GM13977 (cell line): ENCODE measurements at regions not wholly inside any gene's neighbourhood (a gene's known extent, or its start where the extent isn't known, plus 50 kb on each side); places are given as distances from the start of the nearest gene placed in this dataset.

Experiments used
- DNase-seq: peaks from one replicate; pipeline ENCODE4 v3.0.0; 2012; ENCODE audit warnings: low spot score
- CTCF ChIP-seq: IDR thresholded peaks from 2 replicates; pipeline ENCODE4 v1.5.1; 2012; ENCODE audit warnings: mild to moderate bottlenecking, control low read depth; ENCODE audit not compliant: insufficient read depth; ENCODE audit errors: extremely low read depth, missing control alignments
- in situ Hi-C: fragments of 300-500 bp; cut with MboI; formaldehyde crosslinking; loops from one replicate; pipeline ENCODE4 v1.12.0; 2022; ENCODE audit warnings: low sequenced_read_pairs, low pct_unique_long_range_greater_than_20kb, mixed read lengths, inconsistent platforms; ENCODE audit not compliant: unreplicated experiment

DNA sequence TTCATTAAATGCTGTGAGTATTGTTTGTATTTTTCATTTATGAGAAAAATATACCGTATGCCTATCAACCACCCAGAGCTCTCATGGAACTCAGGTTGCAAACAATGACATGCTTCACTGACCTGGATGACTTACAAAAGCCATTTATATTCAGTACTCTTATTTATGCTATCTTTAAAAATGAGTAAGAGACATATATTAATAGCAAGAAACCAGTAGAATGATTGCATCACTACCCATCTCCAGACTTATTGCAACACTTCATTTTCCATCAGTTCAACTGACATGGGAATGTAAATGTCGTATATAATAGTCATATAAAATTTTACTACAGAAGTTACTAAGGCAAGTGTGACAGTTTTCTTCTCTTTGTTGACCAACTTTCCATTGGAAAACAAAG is 69.1 kb downstream of the OTP start:
- TF ChIP-seq CTCF: no peak
- no peak for DNase-seq
- in situ Hi-C loops: no loop called here

DNA sequence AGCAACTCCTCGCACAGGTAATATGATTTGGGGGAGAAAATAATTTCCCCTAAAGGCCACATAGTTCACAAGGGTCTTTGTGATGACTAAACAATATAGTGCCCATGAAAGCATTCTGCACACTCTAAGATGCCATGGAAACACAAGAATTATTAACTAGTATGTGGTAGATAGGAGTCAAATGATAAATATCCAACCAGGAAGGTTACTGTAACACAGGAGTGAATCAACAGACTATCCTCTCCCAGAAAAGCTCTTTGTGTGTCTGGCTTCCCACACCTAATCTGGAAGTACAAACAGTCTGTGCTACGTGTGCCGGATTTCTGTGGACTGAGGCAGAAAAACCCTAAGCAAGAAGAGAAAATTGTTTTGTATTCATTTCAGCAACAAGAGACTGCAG is 70.0 kb downstream of the OTP start:
- no peak for DNase-seq
- no peak for TF ChIP-seq CTCF
- in situ Hi-C loops: no loop called here

DNA sequence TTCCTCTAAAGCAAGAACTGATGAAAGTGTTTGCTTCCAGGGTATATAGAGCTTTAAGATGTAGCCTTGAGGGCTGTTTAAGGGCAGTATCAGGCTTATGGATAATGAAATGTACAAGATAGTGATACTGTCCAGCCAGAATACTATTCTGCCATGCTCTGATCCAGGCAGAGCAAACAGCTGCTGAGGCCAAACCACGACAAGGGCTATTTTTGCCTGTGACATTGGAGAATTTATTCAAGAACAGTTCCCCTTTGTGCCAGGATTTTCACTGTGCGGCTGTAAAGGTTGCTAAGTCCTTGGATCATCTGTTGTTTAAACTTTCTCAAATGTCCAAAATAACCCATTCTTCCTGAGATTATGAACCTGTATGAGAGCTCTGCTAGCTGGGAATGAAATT is 70.4 kb downstream of the OTP start:
- no peak for TF ChIP-seq CTCF
- DNase-seq: no peak
- in situ Hi-C loops: no loop called here

GRCh38 chr5:77563475-77563874 is 71.4 kb upstream of the WDR41 start:
- in situ Hi-C loops: no loop called here
- no peak for DNase-seq
- TF ChIP-seq CTCF: no peak

DNA sequence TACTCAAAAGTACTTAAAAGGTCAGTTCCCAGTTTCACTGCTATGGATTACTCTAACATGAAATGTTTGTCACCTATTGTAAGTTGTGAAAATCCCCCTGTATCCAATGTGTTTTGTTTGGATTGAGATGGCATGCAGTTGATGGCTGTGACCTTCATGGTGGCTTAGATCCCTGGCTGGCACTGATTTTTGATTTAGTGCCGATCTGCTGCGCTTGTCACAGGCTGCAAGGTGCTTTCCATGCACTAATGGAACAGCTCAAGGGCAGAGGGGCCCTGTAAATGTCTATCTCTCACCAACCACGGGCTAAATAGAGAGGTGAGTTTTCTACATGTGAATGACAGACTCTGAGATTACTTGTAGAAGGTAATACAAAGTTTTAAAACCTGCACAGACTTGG is 69.8 kb upstream of the WDR41 start:
- no peak for DNase-seq
- in situ Hi-C loops: no loop called here
- TF ChIP-seq CTCF: no peak

DNA sequence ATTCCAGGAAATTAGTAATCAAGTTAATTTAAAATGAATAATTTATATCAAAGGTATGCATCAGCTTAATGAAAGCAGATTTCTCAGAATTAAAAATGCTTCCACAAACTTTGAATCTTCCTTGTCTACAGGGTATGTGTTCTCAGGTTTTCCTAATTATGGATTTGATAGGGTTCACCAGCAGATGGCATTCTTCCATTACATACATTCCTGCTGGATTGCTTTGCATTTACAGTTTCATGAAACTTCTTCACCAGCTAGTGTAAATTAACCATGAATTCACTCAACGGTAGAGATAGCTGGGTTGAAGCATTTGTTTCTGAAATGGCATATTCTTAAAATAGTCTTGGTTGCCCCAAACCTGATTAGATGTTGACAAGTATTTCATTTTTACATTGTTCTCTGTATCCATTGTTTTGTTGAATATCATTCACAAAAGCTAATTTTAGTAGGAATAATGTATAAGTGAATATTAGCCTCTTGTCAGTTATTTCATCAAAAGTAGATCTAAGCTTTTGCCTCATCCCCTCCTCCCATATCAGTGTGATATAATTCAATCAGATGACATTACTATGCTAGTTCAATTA is 68.7 kb upstream of the WDR41 start:
- peak; percentile 9 for DNase-seq
- in situ Hi-C loops: no loop called here
- TF ChIP-seq CTCF: peak; percentile 54

GRCh38 chr5:77558266-77558665 is 66.2 kb upstream of the WDR41 start:
- in situ Hi-C loops: no loop called here
- no peak for DNase-seq
- no peak for TF ChIP-seq CTCF
